ENCODE measurements at regions not wholly inside any gene's neighbourhood (a gene's known extent, or its start where the extent isn't known, plus 50 kb on each side); places are given as distances from the start of the nearest gene placed in this dataset.
A peak's percentile ranks its signal among the peaks of the same experiment; 100 is the strongest.
"Not testable (repeated sequence)": the region's sequence is repeated elsewhere in the genome, so short reads cannot be mapped to it uniquely, and the experiment has no call there.

DNA sequence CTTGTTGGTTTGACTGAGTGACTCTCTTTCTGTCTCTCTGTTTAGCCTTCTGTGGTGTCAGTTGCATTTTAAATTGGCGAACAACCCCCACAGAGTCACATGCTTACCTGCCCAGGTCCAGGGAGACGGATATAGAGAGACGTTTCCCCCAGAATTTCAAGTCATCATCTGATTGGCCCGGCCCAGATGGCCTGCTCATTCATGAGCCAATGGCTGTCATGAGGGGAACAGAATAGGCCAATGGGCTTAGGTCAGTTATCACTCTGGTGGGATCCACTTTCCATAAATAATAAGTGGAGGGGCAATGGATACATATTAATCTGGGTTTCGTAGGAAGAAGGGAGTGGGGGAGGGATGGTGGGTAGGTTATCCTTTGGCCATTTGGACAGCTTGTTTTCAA, 150.0 kb upstream of the SPRED2 start:
- no peak for DNase-seq

DNA sequence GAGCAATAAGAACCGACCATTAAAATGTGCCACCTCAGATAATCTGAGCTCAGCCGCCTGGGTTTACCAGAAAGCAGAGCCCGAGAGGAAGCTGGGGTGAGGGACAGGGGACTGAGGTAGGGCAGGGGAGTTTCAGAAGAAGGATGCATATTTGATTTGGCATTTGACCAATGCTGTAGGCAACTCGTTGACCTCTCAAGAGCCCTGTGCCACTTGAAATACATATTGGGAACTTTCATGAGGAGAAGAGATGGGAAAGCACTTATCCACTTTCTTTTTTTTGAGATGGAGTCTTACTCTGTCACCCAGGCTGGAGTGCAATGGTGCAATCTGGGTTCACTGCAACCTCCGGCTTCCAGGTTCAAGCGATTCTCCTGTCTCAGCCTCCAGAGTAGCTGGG, 148.4 kb upstream of the SPRED2 start:
- no peak for DNase-seq

DNA sequence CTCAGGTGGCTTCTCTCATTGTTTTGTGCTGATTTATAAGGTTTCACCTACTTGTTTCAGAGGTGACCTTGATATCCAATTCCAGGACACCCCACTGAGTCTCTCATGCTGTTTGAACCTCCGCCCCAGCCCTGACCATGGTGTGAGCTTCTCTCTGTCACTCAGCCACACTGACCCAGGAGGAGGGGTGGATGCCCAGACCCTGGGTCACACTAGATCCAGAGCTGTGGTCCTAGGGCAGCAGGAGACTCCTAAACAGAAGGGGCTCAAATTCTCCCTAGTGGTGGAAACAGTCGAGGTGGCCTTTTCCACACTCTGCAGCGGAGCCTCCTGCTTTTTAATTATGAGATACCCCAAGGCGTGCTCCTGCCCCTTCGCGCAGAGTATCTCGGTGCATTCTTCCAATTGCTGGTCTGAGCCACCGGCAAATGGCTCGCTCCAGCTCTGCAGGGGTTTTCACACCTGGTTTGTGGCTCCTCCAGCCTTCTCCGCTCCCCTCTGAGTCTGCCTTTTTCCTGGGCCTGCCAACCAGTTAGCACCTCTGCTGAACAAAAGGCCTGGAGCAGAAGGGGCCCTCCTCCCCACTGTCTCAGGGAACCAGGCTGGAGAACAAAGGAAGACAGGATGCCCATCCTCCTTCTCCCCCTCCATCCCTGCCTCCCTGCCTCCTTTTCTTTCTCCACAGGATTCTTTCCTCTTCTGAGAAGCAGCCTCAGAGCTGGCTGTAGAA, 147.3 kb upstream of the SPRED2 start:
- DNase-seq: no peak

DNA sequence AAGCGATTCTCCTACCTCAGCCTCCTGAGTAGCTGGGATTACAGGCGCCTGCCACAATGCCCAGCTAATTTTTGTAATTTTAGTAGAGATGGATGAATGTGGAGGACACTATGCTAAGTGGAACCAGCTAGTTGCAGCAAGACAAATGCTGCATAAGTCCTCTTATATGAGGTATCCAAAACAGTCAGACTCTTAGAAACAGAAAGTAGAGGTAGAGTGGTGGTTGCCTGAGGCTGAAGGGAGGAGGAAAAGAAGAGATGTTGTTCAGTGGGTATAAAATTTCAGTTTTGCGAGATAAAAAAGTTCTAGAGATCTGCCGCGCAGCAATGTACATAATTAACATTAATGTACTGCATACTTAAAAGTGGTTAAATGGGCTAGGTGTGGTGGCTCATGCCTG, 145.3 kb upstream of the SPRED2 start:
- no peak for DNase-seq

DNA sequence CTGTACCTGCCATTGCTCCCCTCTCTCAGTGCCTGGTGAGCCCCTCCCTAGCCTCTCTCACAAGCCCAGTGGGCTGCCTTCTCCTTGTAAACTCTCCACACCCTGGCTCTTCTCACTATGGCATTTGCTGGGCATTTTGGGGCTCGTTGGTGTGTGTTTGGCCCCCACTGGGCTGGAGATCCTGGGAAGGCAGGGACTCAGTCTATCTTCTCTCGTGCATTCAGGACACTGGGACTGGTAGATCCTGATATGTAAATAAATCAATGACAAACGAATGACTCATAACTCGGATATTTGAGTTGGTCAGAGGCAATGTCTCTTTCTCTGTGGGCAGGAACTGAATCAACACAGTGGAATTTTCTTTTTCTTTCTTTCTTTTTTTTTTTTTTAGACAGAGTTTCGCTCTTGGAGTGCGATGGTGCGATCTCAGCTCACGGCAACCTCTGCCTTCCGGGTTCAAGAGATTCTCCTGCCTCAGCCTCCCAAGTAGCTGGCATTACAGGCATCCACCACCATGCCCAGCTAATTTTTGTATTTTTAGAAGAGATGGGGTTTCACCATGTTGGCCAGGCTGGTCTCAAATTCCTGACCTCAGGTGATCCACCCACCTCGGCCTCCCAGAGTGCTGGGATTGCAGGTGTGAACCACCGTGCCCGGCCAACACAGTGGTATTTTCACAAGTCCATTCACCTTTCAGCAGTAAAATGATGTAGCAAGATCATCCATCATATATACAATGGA, 144.6 kb upstream of the SPRED2 start:
- no peak for DNase-seq

DNA sequence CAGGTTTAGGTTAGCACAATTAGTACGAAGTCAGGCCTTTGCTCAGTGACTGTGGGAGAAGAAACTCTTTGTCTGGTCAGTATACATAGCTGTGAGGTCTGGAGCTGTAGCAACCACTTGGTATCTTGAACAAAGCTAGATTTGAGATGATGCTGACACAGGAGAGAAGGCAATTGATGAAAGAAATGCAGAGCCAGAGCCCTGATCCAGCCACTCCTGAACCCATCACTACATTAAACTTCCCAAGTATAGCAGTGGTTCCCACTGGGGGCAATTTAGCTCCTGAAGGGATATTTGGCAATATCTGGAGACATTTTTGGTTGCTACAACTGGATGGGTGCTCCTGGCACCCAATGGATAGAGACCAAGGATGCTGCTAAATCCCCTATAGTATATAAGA, 143.9 kb upstream of the SPRED2 start:
- no peak for DNase-seq

DNA sequence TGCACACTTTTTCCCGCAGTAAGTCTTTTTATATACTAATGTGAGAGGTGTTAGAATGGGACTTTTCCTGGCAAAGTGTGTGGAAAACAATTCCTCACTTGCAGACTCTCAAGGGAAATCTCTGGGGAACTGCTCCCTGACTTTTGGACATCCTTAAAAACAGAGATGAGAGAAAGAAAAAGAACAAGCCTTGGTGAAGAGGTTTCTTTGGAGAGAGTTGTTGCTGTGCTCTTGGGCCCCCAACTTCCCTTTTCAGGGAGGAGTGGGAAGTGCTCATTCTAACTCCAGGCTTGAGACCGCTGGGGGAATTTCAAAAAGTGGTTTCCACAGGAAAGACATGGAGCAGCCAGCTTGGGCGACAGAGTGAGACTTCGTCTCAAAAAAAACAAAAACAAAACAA, 142.6 kb upstream of the SPRED2 start:
- no peak for DNase-seq

DNA sequence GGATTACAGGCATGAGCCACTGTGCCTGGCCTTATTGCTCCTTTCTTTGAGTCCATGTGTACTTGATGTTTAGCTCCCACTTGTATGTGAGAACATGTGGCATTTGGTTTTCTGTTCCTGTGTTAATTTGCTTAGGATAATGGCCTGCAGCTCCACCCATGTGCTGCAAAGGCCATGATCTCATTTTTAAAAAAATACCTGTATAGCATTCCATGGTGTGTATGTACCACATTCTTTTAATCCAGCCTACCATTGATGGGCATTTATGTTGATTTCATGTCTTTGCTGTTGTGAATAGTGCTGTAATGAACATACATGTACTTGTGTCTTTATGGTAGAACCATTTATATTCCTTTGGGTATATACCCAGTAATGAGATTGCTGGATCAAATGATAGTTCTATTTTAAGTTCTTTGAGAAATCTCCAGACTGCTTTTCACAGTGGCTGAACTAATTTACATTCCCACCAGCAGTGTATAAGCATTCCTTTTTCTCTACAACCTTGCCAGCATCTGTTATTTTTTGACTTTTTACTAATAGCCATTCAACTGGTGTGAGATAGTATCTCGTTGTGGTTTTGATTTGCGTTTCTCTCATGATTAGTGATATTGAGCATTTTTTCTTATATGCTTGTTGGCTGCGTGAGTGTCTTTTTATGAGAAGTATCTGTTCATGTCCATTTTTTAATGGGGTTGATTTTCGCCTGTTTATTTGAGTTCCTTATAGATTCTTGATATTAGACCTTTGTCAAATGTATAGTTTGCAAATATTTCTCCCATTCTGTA, 136.4 kb upstream of the SPRED2 start:
- DNase-seq: not testable (repeated sequence)

DNA sequence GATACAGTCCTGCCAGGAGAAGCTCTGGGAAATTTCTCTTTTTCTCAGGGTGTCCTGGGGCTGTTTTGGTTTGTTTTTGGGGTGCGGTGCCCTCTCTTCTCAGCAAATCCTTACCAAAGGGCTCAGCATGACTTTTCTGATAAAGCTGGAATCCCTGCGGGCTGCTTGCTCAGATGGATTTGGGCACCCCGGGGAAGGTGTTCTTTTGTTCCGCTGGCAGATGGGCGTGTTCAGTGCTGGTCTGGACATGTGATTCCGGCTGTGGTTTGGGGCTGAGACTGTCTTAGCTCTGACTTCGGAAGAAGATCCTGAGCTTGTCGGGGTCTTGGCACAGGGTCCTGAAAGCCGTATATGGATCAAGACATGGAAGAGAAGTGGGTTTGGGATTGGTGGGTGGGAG, 134.2 kb upstream of the SPRED2 start:
- no peak for DNase-seq

DNA sequence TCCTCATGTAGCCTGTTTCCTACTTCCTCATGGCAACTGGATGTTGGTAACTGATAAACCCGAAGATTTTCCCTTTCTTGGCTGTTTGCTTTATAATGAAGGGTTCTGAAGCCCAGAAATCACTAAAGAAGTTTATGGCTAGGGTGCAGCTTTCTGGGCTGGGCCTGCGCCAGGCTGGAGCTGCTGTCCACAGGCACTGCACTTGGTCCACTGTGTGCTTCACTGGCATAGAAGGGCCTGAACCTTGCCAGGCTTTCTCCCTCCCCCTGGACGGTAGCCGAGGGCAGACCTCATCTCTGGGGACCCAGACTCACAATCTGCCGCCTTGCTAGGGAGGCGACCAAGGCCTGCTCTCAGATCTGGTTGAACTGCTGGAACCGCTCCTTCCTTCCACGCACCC, 133.3 kb upstream of the SPRED2 start:
- no peak for DNase-seq

DNA sequence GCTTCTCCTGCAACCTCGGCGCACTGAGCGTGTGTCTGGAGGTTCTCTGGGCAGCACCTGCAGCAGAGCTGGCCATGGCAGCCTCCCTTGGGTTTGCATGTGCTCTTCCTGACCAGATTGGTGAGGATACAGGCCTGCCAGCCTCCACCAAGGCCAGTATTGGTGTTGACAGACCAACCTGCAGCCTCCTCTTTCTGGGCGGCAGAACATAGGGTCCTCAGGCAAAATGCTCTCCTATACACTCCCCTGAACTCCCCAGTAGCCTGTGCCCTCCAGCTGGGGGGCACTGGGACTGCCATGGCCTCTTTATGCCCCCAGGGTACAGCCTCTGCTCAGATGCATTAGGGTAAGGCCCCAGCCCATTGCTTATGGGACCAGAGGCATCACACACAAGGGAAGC, 131.9 kb upstream of the SPRED2 start:
- no peak for DNase-seq

DNA sequence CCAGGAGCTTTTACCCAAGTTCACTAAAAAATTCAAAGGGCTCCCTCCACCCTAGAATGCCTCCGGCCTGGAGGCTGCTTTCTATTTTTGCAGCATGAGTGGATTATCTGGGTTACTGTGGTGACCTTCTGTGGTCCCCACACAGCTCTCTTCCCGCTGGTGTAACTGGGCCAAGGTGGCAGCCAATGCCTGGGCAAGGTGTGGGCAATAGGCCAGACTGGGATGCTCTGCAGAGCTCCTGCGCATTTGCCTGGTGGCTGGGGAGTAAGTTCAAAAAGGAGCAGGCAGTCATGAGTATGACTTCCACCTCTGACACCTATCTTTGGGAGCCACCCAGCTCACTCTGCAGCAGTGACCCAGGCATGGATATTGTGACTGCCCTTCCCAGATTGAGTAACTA, 130.5 kb upstream of the SPRED2 start:
- DNase-seq: no peak

DNA sequence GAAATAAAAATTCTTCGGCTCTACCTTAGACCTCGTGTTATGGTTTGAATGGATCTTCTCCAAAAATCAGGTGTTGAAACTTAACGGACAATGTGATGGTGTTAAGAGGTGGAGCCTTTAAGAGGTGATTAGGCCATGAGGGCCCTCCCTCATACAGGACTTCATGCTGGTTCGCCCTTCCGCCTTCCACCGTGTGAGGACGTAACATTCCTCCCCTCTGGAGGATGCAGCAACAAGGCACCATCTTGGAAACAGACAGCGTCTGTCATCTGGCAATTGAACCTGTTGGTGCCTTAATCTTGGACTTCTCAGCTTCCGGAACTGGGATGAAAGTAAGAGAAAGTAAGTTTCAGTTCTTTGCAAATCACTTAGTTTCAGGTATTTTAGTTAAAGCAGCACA, 126.3 kb upstream of the SPRED2 start:
- no peak for DNase-seq

DNA sequence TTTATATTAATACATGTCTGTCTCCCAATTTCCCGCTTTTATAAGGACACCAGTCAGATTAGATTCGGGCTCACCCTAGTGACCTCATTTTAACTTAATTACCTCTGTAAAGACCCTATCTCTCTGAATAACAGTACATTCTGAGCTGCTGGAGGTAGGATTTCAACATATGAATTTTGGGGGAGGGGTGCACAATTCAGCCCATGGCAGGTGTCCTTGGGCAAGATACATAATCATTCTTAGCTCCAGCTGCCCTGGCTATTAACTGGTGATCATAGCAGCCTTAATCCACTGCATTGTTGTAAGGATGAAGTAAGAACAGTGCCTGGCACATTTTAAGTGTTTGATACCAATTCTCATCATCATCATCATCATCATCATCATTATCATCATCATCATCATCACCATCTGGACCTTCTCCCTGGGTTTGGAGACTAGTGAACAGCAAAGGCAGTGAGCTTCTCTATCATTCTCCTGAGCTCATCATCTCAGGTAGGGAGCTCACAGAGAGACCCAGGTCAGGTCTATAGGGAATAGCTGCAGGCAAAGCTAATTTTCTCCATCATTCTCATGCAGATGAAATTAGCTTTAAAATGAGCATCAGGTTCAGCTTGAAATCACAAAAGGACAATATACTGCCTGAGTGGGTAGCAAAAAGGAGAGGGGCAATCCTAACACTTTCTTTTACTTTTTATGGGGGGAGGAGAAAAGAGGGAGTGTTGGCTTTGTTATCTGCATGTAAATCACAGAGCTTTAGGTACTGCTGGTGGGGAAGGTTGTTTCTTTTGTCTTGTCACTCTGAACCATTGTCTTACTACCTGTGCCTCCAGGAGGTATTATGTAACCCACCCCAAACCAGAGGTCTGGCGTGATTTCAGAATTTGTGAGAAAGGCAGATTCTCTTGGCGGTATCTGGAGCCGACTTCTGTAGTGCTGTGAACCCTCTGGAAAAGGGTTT, 125.5 kb upstream of the SPRED2 start:
- no peak for DNase-seq

DNA sequence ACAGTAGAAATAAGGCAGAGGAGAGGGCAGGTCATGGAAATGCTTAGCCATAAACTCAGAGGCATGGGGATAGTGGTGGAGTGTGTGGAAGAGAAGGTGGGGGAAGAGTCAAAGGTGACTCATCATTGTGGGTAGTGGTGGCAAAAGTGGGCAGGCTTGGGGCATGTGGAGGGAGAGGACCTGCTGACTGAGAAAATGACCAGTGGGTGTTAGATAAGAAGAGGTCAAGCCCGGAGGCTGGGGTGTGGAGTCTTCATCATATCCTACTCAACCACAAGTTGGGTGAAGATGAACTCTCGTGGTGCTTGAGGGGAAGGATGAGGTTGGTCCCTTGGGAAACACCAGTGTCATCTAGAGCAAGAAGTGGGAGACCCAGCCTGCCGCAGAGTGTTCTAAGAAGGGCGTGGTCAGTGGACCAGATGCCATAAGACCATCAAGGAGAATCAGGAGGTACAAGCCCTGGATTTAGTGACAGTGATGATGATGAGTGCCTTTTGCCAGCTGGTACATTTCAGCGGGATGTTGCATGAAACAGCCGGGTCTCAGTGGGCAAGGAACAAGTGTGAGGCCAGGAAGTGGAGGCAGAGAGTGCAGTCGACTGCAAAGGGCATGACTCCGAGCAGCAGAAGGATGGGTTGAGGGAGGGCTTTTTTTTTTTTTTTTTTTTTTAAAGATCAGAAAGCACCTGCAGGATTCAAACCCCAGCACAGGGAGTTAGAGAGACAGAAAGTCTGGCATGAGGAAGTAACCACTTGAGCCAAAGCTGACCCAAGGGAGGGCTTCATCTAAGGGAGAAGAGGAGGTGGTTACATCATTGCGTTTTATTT, 122.6 kb upstream of the SPRED2 start:
- DNase-seq: no peak

DNA sequence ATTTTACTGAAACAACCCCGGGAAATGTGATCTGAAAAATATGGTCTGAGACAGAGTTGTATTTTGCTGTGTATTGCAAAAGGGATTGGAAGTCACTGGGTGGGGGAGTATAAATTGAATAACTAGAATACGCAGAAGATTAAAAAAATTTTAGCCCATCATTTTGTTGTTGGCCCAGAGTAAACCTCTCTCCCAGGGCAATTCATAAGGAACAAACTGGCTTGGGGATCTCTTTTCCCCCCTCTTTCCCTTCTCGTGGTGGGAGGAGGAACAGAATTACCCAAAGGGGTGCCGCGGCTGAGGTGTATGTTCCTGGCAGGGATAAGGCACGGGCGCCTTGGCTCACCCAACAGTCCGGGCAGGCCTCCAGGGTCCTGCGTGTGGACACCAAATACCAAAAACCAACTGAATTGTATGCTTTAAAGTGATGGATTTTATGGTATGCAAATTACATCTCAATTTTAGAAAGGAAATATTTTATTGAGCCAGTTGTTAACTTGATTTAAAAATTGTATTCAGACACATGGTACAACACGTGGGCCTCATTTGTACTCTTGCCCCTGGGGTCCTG, 121.2 kb upstream of the SPRED2 start:
- no peak for DNase-seq

DNA sequence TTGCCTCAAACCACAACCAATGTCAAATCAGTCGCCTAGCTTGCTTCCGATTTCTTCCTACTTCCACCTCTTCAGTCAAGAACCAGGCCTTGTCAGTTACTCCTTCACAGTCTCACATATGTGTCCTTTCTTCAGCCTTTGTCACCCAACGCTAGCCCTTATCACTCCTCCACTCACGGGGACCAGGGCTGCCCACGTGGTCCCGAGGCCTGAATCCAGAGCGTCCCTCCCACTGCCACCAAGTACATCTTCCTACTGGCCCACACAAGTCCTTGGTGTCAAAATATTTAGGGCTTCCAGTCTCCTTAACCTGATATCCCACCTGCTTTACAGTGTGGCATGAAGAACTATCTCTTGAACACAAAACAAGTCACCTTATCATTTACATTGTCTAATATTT, 119.1 kb upstream of the SPRED2 start:
- peak; percentile 43 for DNase-seq

DNA sequence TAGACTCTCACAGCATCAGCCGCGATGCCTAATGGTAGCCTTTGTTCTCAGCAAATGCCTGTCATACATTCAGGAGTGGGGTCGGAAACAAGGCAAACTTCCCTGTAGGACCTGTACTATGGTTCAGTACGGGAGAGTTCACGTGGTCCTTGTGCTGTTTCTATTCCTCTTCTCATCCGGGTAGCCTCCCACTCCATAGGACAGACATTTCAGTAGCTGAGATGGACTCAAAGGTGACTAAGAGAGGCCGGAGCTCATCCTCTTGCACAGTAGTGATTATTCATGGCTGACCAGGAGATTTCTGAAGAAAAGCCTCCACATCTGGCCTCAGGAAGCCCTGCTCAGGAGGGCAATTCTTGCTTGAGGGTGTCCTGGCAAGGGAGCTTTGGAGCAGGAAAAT, 117.8 kb upstream of the SPRED2 start:
- no peak for DNase-seq

DNA sequence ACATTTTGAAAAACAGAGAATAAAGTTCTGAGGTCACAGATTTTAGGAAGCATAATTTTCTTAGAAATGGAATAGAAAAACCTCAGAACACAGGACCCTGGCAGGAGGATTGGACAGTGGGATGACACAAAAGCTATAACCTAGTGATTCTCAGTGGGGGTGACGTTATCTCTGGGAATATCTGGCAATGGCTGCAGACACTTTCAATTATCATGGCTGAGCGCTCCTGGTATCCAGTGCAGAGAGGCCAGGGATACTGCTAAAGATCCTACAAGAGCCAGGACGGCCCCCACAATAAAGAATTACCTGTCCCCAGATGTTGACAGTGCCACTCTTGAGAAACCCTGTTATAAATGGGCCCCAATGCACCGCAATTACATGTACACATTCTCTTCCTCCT, 117.2 kb upstream of the SPRED2 start:
- no peak for DNase-seq

DNA sequence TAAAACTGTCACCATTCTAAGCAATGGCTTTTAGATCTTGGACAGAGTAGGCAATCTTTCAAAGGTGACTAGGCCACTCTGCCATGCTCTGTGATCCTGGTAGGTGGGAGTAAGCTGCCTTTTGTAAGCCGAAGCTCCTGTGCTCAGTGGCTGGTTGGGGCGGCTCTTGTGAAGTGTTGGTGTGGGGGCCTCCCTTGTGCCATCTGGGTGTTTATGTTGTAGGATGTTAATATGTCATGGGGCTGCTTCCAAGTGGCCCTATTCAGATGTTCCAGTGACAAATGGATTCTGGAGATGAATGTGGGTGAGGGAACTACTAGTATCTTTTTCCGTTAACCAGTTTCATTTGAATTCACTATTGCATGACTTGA, 116.8 kb upstream of the SPRED2 start:
- DNase-seq: peak; percentile 57

DNA sequence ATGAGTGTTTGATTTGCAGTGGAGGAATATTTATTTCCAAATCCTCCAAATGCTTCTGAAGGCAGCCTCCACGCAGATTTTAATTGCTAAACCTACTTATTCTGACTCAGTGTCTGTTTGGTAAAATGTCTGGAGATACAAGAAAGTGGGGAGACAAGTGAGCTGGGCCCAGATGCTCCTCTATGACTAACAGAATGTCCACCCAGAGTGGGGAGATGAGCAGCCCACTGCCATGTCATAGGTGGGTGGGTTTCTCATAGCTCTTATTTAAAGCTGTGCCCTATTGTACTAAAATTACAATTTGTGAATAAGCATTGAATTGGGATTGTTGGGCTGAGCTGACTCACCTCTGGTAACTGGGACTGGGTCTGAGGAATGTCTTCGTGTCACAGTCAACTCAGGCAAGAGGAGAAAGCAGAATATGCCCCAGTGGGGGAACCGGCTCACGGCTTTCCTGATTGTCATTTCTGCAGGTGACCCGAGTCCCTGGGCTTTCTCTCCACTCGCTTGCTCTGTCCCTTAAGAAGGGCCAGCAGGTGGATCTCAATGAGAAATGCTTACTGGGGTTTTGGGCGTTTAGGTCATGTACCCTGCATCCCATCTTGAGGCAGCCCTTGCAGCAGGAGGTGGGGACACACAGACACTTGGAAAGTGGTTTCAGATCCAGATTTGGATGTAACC, 116.3 kb upstream of the SPRED2 start:
- DNase-seq: peak; percentile 51

Data from activated effector memory CD4-positive, alpha-beta T cell treated with anti-CD3 and anti-CD28 coated beads, Interleukin-2, amount 50 U/mL, for 16 hours (primary cell).